B cell (primary cell): ENCODE measurements at regions not wholly inside any gene's neighbourhood (a gene's known extent, or its start where the extent isn't known, plus 50 kb on each side); places are given as distances from the start of the nearest gene placed in this dataset.

Experiments used
- ATAC-seq: fragments of 200-7000 bp; cut with Tn5 transposase; one replicate; pipeline ENCODE4 v1.10.0; 2021; ENCODE audit warnings: low read depth, mild to moderate bottlenecking, moderate number of reproducible peaks, moderate library complexity
- CTCF ChIA-PET: fragments of 350-600 bp; sonication (Branson Sonifier 250); formaldehyde crosslinking; loops from one replicate; lab custom pipeline; 2021; ENCODE audit warnings: antibody characterized with exemption, inconsistent platforms; lab: Charles Lee
- POLR2A ChIA-PET: fragments of 350-600 bp; sonication (Branson Sonifier 250); formaldehyde crosslinking; loops from one replicate; lab custom pipeline; 2021; ENCODE audit warnings: antibody characterized with exemption; lab: Charles Lee
- DNase-seq: peaks from one replicate; pipeline ENCODE4 v3.0.0; 2013
- H2AFZ ChIP-seq: 2 replicates; pipeline ENCODE4 v1.6.1; 2012; ENCODE audit warnings: mild to moderate bottlenecking, low read depth, low read length; ENCODE audit not compliant: insufficient read depth, poor library complexity, severe bottlenecking
- H3K27ac ChIP-seq, 2 donors: 1 replicate in 1 of 2; 2 replicates in 1 of 2; pipeline ENCODE4 v1.5.1; 2012 to 2013; ENCODE audit warnings: low read length in 2 of 2, mild to moderate bottlenecking in 2 of 2, moderate library complexity in 1 of 2
- H3K27me3 ChIP-seq, 4 experiments: fragments of 200-600 bp in 1 of 4; sonication (generic) in 1 of 4; replicated peaks in 1 of 4; 1 replicate in 2 of 4; 2 replicates in 2 of 4; pipeline versions ENCODE4 v1.6.1 to v1.7.0; 2013 to 2016; ENCODE audit warnings: low read length in 3 of 4, mild to moderate bottlenecking in 2 of 4, mixed read lengths in 1 of 4, moderate library complexity in 1 of 4; ENCODE audit not compliant: insufficient read depth in 4 of 4, control insufficient read depth in 3 of 4; ENCODE audit errors: control extremely low read depth in 1 of 4
- H3K36me3 ChIP-seq, 2 experiments: replicated peaks in 1 of 2; 1 replicate in 1 of 2; 2 replicates in 1 of 2; pipeline versions ENCODE4 v1.6.1 to v1.7.1; 2013; ENCODE audit warnings: low read length in 1 of 2; ENCODE audit not compliant: insufficient read depth in 2 of 2, control insufficient read depth in 1 of 2; ENCODE audit errors: control extremely low read depth in 1 of 2, extremely low read depth in 1 of 2
- H3K4me1 ChIP-seq, 2 donors: fragments of 200-600 bp in 1 of 2; sonication (generic) in 1 of 2; 1 replicate in 1 of 2; 2 replicates in 1 of 2; pipeline versions ENCODE4 v1.5.1 to v1.6.1; 2013 to 2017; ENCODE audit warnings: low read length in 2 of 2; ENCODE audit not compliant: control insufficient read depth in 2 of 2, insufficient read depth in 2 of 2
- H3K4me2 ChIP-seq: replicated peaks from 2 replicates; pipeline ENCODE3; 2012; ENCODE audit warnings: mild to moderate bottlenecking, low read depth, low read length; ENCODE audit not compliant: poor library complexity, severe bottlenecking
- H3K4me3 ChIP-seq, 5 experiments: fragments of 200-600 bp in 1 of 5; sonication (generic) in 1 of 5; 1 replicate in 3 of 5; 2 replicates in 2 of 5; pipeline versions ENCODE4 v1.5.1 to v1.7.0; 2011 to 2016; ENCODE audit warnings: low read length in 4 of 5, mild to moderate bottlenecking in 4 of 5, low read depth in 2 of 5, control low read depth in 1 of 5, moderate library complexity in 1 of 5; ENCODE audit not compliant: insufficient read depth in 1 of 5; ENCODE audit errors: control extremely low read depth in 1 of 5, extremely low read depth in 1 of 5
- H3K79me2 ChIP-seq: fragments of 200-600 bp; sonication (generic); one replicate; pipeline ENCODE4 v1.6.0; 2016; ENCODE audit warnings: low read length; ENCODE audit not compliant: control insufficient read depth, insufficient read depth
- H3K9ac ChIP-seq: fragments of 200-600 bp; sonication (generic); 2 replicates; pipeline ENCODE4 v1.6.1; 2017; ENCODE audit warnings: mild to moderate bottlenecking, low read length, moderate library complexity
- H3K9me3 ChIP-seq, 3 donors: one replicate each; pipeline versions ENCODE4 v1.6.1 to v1.7.1; 2013; ENCODE audit warnings: low read length in 2 of 3; ENCODE audit not compliant: control insufficient read depth in 2 of 3, insufficient read depth in 1 of 3; ENCODE audit errors: control extremely low read depth in 1 of 3
- H4K20me1 ChIP-seq: 2 replicates; pipeline ENCODE4 v1.6.0; 2012; ENCODE audit warnings: mild to moderate bottlenecking, low read length; ENCODE audit not compliant: insufficient read depth, control insufficient read depth, poor library complexity, severe bottlenecking
- H3K27ac Mint-ChIP-seq: one replicate; pipeline ENCODE4 v1.8.0; 2021; ENCODE audit warnings: mixed read lengths
- H3K27me3 Mint-ChIP-seq: one replicate; pipeline ENCODE4 v1.8.0; 2021; ENCODE audit warnings: mixed read lengths
- H3K4me1 Mint-ChIP-seq: one replicate; pipeline ENCODE4 v1.8.0; 2021; ENCODE audit warnings: mixed read lengths
- H3K4me3 Mint-ChIP-seq: one replicate; pipeline ENCODE4 v1.8.0; 2021; ENCODE audit warnings: mixed read lengths
- H3K9me3 Mint-ChIP-seq: one replicate; pipeline ENCODE4 v1.8.0; 2022; ENCODE audit warnings: mixed read lengths; ENCODE audit not compliant: insufficient read depth
- CTCF ChIP-seq: fragments of 200-600 bp; IDR thresholded peaks from one replicate; pipeline ENCODE4 v1.8.0; 2022; ENCODE audit warnings: antibody characterized with exemption, mild to moderate bottlenecking
- EZH2 ChIP-seq: IDR thresholded peaks from 2 replicates; pipeline ENCODE4 v1.6.1; 2012; ENCODE audit warnings: borderline replicate concordance, low read depth, mild to moderate bottlenecking, moderate library complexity, low read length; ENCODE audit not compliant: insufficient read depth, poor library complexity, severe bottlenecking
- WGBS: methylation state at CpG from one replicate; pipeline ENCODE4 v1.1.5; 2013; ENCODE audit warnings: missing lambda C conversion rate; ENCODE audit not compliant: insufficient coverage; 5-methylcytosine and 5-hydroxymethylcytosine counted together
- intact Hi-C: fragments of 100-400 bp; cut with micrococcal nuclease; formaldehyde crosslinking; loops from one replicate; pipeline ENCODE4 v1.10.0; 2022

GRCh38 chr11:15446315-15446714 is 331.6 kb downstream of the INSC start:
- peaks cover 0 to 5% (median 0%) of the 10 kb centered on the region in 3 donors for H3K9me3 ChIP-seq
- H3K79me2 ChIP-seq = no peaks in the 10 kb centered on the region
- CTCF ChIA-PET = no interaction called here
- no peak overlapping the region for H3K4me3 ChIP-seq
- Mint-ChIP-seq H3K4me1 (no peaks in the 10 kb centered on the region), H3K27me3 (no peaks in the 10 kb centered on the region), H3K9me3 (peaks cover 2% of the 10 kb centered on the region), H3K4me3 (no peak overlapping the region), H3K27ac (no peak overlapping the region)
- POLR2A ChIA-PET = no interaction called here
- intact Hi-C loops = no loop called here
- no peaks in the 10 kb centered on the region for H3K4me1 ChIP-seq
- H3K36me3 ChIP-seq = no peaks in the 10 kb centered on the region
- TF ChIP-seq CTCF (no peak), EZH2 (no peak)
- ATAC-seq (no peak), DNase-seq (no peak)
- no peak overlapping the region for H3K4me2 ChIP-seq
- 43% methylated on average over 1 of the region's 4 CpGs for WGBS
- no peak overlapping the region for H3K27ac ChIP-seq
- H2AFZ ChIP-seq = no peak overlapping the region
- no peaks in the 10 kb centered on the region for H3K27me3 ChIP-seq
- no peaks in the 10 kb centered on the region for H4K20me1 ChIP-seq
- no peak overlapping the region for H3K9ac ChIP-seq

- 93% methylated on average over 1 of the region's 3 CpGs for WGBS
- ChIA-PET POLR2A (no interaction called here), CTCF (no interaction called here)
- DNase-seq = no peak
- H3K4me1 ChIP-seq = no peaks in the 10 kb centered on the region
- H3K79me2 ChIP-seq = no peaks in the 10 kb centered on the region
- H3K27ac ChIP-seq = no peak overlapping the region
- H3K4me3 ChIP-seq = no peak overlapping the region
- TF ChIP-seq CTCF = no peak
- no peak for TF ChIP-seq EZH2
- ATAC-seq = no peak
- H3K9me3 Mint-ChIP-seq = peaks cover 2% of the 10 kb centered on the region
- no peaks in the 10 kb centered on the region for H3K4me1 Mint-ChIP-seq
- H4K20me1 ChIP-seq = no peaks in the 10 kb centered on the region
- no peaks in the 10 kb centered on the region for H3K27me3 ChIP-seq
- H2AFZ ChIP-seq = no peak overlapping the region
- no peak overlapping the region for H3K4me2 ChIP-seq
- no peak overlapping the region for H3K27ac Mint-ChIP-seq
- no peak overlapping the region for H3K9ac ChIP-seq
- peaks cover 0 to 5% (median 0%) of the 10 kb centered on the region in 3 donors for H3K9me3 ChIP-seq
- intact Hi-C loops = no loop called here
- no peaks in the 10 kb centered on the region for H3K36me3 ChIP-seq
- H3K4me3 Mint-ChIP-seq = no peak overlapping the region
- no peaks in the 10 kb centered on the region for H3K27me3 Mint-ChIP-seq
These were observed 332.2 kb downstream of the INSC start for GRCh38 chr11:15446929-15447328.
